Neuronal stem cell (in vitro differentiated cells): ENCODE measurements at regions not wholly inside any gene's neighbourhood (a gene's known extent, or its start where the extent isn't known, plus 50 kb on each side); places are given as distances from the start of the nearest gene placed in this dataset.
A peak's percentile ranks its signal among the peaks of the same experiment; 100 is the strongest.
"Not testable (repeated sequence)": the region's sequence is repeated elsewhere in the genome, so short reads cannot be mapped to it uniquely, and the experiment has no call there.

ENCODE experiments used
- DNase-seq: peaks from one replicate; pipeline ENCODE4 v3.0.0-alpha.2; 2013; ENCODE audit warnings: low spot score
- H2AFZ ChIP-seq: one replicate; pipeline ENCODE4 v1.6.1; 2013; ENCODE audit warnings: mild to moderate bottlenecking, low read length, inconsistent platforms
- H2AK5ac ChIP-seq: 2 replicates; pipeline ENCODE4 v1.6.1; 2013; ENCODE audit warnings: low read depth, mild to moderate bottlenecking, inconsistent platforms, low read length, moderate library complexity, mixed read lengths
- H2BK120ac ChIP-seq: 2 replicates; pipeline ENCODE4 v1.6.1; 2013; ENCODE audit warnings: low read depth, mild to moderate bottlenecking, inconsistent platforms, low read length, moderate library complexity, mixed read lengths
- H2BK12ac ChIP-seq: one replicate; pipeline ENCODE4 v1.6.1; 2013; ENCODE audit warnings: low read length, inconsistent platforms
- H2BK15ac ChIP-seq: 2 replicates; pipeline ENCODE4 v1.6.1; 2013; ENCODE audit warnings: mild to moderate bottlenecking, low read length, inconsistent platforms, mixed read lengths
- H2BK5ac ChIP-seq: one replicate; pipeline ENCODE4 v1.6.1; 2013; ENCODE audit warnings: inconsistent platforms, mild to moderate bottlenecking, low read length, moderate library complexity
- H3K14ac ChIP-seq: one replicate; pipeline ENCODE4 v1.6.1; 2013; ENCODE audit warnings: low read length, inconsistent platforms
- H3K18ac ChIP-seq: 2 replicates; pipeline ENCODE4 v1.6.1; 2013; ENCODE audit warnings: low read length, inconsistent platforms
- H3K23ac ChIP-seq: 2 replicates; pipeline ENCODE4 v1.6.1; 2013; ENCODE audit warnings: low read depth, mild to moderate bottlenecking, mixed read lengths, low read length, inconsistent platforms; ENCODE audit not compliant: poor library complexity
- H3K27ac ChIP-seq: replicated peaks from 3 replicates; pipeline ENCODE4 v1.5.1; 2013; ENCODE audit warnings: low read length, inconsistent platforms
- H3K27me3 ChIP-seq, 3 experiments: 2 replicates each; pipeline ENCODE4 v1.6.1; 2013; ENCODE audit warnings: low read length in 3 of 3, mild to moderate bottlenecking in 2 of 3, inconsistent platforms in 1 of 3, low read depth in 1 of 3, mixed read lengths in 1 of 3, moderate library complexity in 1 of 3; ENCODE audit not compliant: control insufficient read depth in 3 of 3, insufficient read depth in 3 of 3
- H3K36me3 ChIP-seq, 2 donors: replicated peaks in 1 of 2; 2 replicates each; pipeline ENCODE4 v1.6.1; 2013; ENCODE audit warnings: low read length in 2 of 2; ENCODE audit not compliant: control insufficient read depth in 2 of 2, insufficient read depth in 2 of 2
- H3K4ac ChIP-seq: 2 replicates; pipeline ENCODE4 v1.6.1; 2013; ENCODE audit warnings: inconsistent platforms, mild to moderate bottlenecking, low read length, moderate library complexity
- H3K4me1 ChIP-seq, 2 donors: 1 replicate in 1 of 2; 2 replicates in 1 of 2; pipeline ENCODE4 v1.6.1; 2013; ENCODE audit warnings: low read length in 2 of 2, low read depth in 1 of 2; ENCODE audit not compliant: control insufficient read depth in 2 of 2, insufficient read depth in 1 of 2
- H3K4me2 ChIP-seq: one replicate; pipeline ENCODE4 v1.6.1; 2013; ENCODE audit warnings: mild to moderate bottlenecking, low read length, inconsistent platforms; ENCODE audit not compliant: insufficient read depth, poor library complexity, severe bottlenecking
- H3K4me3 ChIP-seq, 2 donors: 2 replicates each; pipeline ENCODE4 v1.5.1; 2013; ENCODE audit warnings: low read length in 2 of 2, mild to moderate bottlenecking in 2 of 2, inconsistent platforms in 1 of 2, moderate library complexity in 1 of 2
- H3K79me1 ChIP-seq: one replicate; pipeline ENCODE4 v1.6.1; 2013; ENCODE audit warnings: low read depth, mild to moderate bottlenecking, inconsistent platforms, low read length, moderate library complexity
- H3K9ac ChIP-seq: one replicate; pipeline ENCODE4 v1.6.1; 2013; ENCODE audit warnings: mild to moderate bottlenecking, low read depth, low read length, inconsistent platforms; ENCODE audit not compliant: poor library complexity
- H3K9me3 ChIP-seq, 2 donors: replicated peaks in 1 of 2; 2 replicates each; pipeline versions ENCODE3 to v1.6.1; 2013; ENCODE audit warnings: low read length in 2 of 2, mild to moderate bottlenecking in 2 of 2, inconsistent platforms in 1 of 2, low read depth in 1 of 2, mixed read lengths in 1 of 2, moderate library complexity in 1 of 2; ENCODE audit not compliant: control insufficient read depth in 2 of 2, insufficient read depth in 1 of 2
- H4K8ac ChIP-seq: one replicate; pipeline ENCODE4 v1.6.1; 2013; ENCODE audit warnings: low read depth, mild to moderate bottlenecking, inconsistent platforms, low read length, moderate library complexity
- H4K91ac ChIP-seq: one replicate; pipeline ENCODE4 v1.6.1; 2013; ENCODE audit warnings: low read length, low read depth, mild to moderate bottlenecking, inconsistent platforms; ENCODE audit not compliant: poor library complexity
- WGBS, 2 donors: extraction: QIAGEN DNeasy Blood & Tissue Kit; methylation state at CpG; one replicate each; pipeline ENCODE4 v1.1.7; 2013; ENCODE audit warnings: missing lambda C conversion rate in 2 of 2, mixed read lengths in 1 of 2; ENCODE audit not compliant: insufficient read length in 2 of 2, insufficient replicate concordance in 1 of 2; ENCODE audit errors: extremely low coverage in 2 of 2; 5-methylcytosine and 5-hydroxymethylcytosine counted together

- no peak overlapping the region for H2BK5ac ChIP-seq
- H2BK15ac ChIP-seq = no peak overlapping the region
- no peak overlapping the region for H4K91ac ChIP-seq
- H3K23ac ChIP-seq = no peak overlapping the region
- peaks cover 14% of the 10 kb centered on the region in 2 donors for H3K9me3 ChIP-seq
- H3K4me1 ChIP-seq = peaks cover 0 to 3% of the 10 kb centered on the region in 2 donors
- no peak overlapping the region for H2BK12ac ChIP-seq
- peaks cover 0 to 4% (median 0%) of the 10 kb centered on the region in 3 experiments for H3K27me3 ChIP-seq
- H3K9ac ChIP-seq = no peak overlapping the region
- no peak overlapping the region for H2AFZ ChIP-seq
- no peak overlapping the region for H2AK5ac ChIP-seq
- H3K18ac ChIP-seq = no peak overlapping the region
- DNase-seq = no peak
- H3K4me2 ChIP-seq = no peak overlapping the region
- peaks cover 0 to 1% of the 10 kb centered on the region in 2 donors for H3K36me3 ChIP-seq
- no peak overlapping the region for H3K14ac ChIP-seq
- WGBS, 2 donors = no CpG with 5 or more reads among the region's 1 CpG
- H3K4me3 ChIP-seq = no peak overlapping the region
- H3K79me1 ChIP-seq = no peaks in the 10 kb centered on the region
- no peak overlapping the region for H4K8ac ChIP-seq
- no peak overlapping the region for H3K4ac ChIP-seq
- H2BK120ac ChIP-seq = no peak overlapping the region
- H3K27ac ChIP-seq = no peak overlapping the region
Observed at GRCh38 chr14:101320396-101320795, 240.9 kb upstream of the DIO3 start.

- H2AK5ac ChIP-seq = peak overlapping the region; percentile 34
- no peak overlapping the region for H3K27ac ChIP-seq
- peaks cover 0 to 3% (median 0%) of the 10 kb centered on the region in 3 experiments for H3K27me3 ChIP-seq
- H2BK15ac ChIP-seq = no peak overlapping the region
- peak overlapping the region; percentile 35 for H2AFZ ChIP-seq
- no peak overlapping the region for H3K4me2 ChIP-seq
- no peak for DNase-seq
- no peak overlapping the region for H3K14ac ChIP-seq
- H3K4me3 ChIP-seq = no peak overlapping the region
- H2BK120ac ChIP-seq = no peak overlapping the region
- no peak overlapping the region for H3K23ac ChIP-seq
- H4K91ac ChIP-seq = no peak overlapping the region
- H3K36me3 ChIP-seq = no peaks in the 10 kb centered on the region
- no peak overlapping the region for H2BK12ac ChIP-seq
- no peak overlapping the region for H4K8ac ChIP-seq
- H3K18ac ChIP-seq = peak overlapping the region; percentile 40
- peaks cover 7 to 9% of the 10 kb centered on the region in 2 donors for H3K9me3 ChIP-seq
- H2BK5ac ChIP-seq = no peak overlapping the region
- H3K9ac ChIP-seq = no peak overlapping the region
- H3K79me1 ChIP-seq = no peaks in the 10 kb centered on the region
- WGBS, 2 donors = no CpG with 5 or more reads among the region's 5 CpGs
- no peak overlapping the region for H3K4ac ChIP-seq
- peaks cover 0 to 3% of the 10 kb centered on the region in 2 donors for H3K4me1 ChIP-seq
Observed at GRCh38 chr14:101322223-101322622, 239.1 kb upstream of the DIO3 start.

- no CpG with 5 or more reads among the region's 4 CpGs for WGBS, 2 donors
Observed at GRCh38 chr14:101323111-101323510, 238.2 kb upstream of the DIO3 start.

GRCh38 chr14:101323614-101324235 is 237.6 kb upstream of the DIO3 start:
- not testable (repeated sequence) for H2BK120ac ChIP-seq, H2BK5ac ChIP-seq, H3K4me2 ChIP-seq, H3K27me3 ChIP-seq, H3K27ac ChIP-seq, H3K79me1 ChIP-seq, H3K9ac ChIP-seq, H3K4me1 ChIP-seq, H4K8ac ChIP-seq, H2AK5ac ChIP-seq, H2BK12ac ChIP-seq, H3K36me3 ChIP-seq, H3K4ac ChIP-seq, H2AFZ ChIP-seq, H3K18ac ChIP-seq, H4K91ac ChIP-seq, H3K14ac ChIP-seq, DNase-seq, H3K9me3 ChIP-seq, H3K4me3 ChIP-seq, H3K23ac ChIP-seq, H2BK15ac ChIP-seq
- no CpG with 5 or more reads among the region's 7 CpGs for WGBS, 2 donors

More at GRCh38 chr14:101323111-101323510, 238.2 kb upstream of the DIO3 start:
- Histone ChIP-seq H3K18ac (no peak overlapping the region), H3K23ac (no peak overlapping the region), H2AK5ac (no peak overlapping the region), H3K79me1 (no peaks in the 10 kb centered on the region), H2AFZ (no peak overlapping the region), H2BK15ac (no peak overlapping the region), H3K4ac (no peak overlapping the region), H2BK12ac (no peak overlapping the region), H3K14ac (no peak overlapping the region), H2BK120ac (no peak overlapping the region), H3K36me3 (no peaks in the 10 kb centered on the region), H3K4me3 (no peak overlapping the region), H3K4me2 (no peak overlapping the region), H3K4me1 (peaks cover 0 to 3% of the 10 kb centered on the region in 2 donors), H3K27me3 (no peaks in the 10 kb centered on the region), H3K27ac (no peak overlapping the region), H4K91ac (no peak overlapping the region), H2BK5ac (no peak overlapping the region), H4K8ac (no peak overlapping the region), H3K9ac (no peak overlapping the region), H3K9me3 (peaks cover 7 to 9% of the 10 kb centered on the region in 2 donors)
- DNase-seq = no peak
